GM21737 (cell line): ENCODE measurements at regions not wholly inside any gene's neighbourhood (a gene's known extent, or its start where the extent isn't known, plus 50 kb on each side); places are given as distances from the start of the nearest gene placed in this dataset.
A peak's percentile ranks its signal among the peaks of the same experiment; 100 is the strongest.

ENCODE experiments used
- ATAC-seq: cut with Tn5 transposase; IDR thresholded peaks from one replicate; pipeline ENCODE4 v1.9.1; 2021; ENCODE audit warnings: mild to moderate bottlenecking, moderate library complexity; ENCODE audit not compliant: unreplicated experiment

DNA sequence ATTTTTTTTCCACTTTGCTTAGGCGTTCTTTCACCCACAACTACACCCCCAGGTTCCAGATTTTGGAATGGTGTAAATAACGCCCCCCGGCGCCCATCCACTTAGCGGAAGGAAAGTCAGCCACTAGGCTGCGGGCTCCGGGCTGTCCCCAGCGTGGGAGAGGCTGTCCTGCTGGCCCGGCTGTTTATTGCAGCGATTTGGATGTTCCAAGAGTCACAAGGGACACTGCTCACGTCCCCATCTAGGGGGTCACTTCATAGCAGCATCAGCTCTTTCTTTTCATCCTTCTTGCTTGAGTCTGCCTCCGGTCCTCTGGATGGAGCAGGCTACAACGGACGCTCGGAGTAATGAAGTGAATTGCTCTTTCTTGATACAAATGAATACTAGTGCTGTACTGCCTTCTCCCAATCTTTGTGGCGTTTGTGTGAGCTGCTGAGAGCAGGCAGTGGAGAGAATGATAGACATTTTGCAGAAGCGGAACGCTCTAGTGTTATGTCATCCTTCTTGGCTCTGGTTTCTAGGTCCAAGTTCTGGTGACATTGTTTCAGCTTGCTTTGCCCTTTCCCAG lies 50.7 kb upstream of the PAIP2B start:
- ATAC-seq: no peak

DNA sequence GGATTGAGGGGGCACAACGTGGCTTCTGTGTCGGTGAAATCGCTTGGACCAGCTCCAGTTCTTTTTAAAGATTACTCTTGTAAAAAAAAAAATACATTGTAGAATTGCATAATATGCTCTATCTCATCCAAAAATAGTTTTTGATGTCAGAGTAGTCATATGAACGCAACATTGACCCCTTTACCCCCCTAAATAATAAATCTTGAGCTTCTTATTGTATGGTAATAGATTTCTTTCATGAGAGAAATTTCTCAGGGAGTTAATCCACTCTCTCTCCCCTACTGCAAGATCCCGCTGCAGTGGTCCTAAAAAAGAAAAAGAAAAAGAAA lies 50.2 kb upstream of the PAIP2B start:
- no peak for ATAC-seq

DNA sequence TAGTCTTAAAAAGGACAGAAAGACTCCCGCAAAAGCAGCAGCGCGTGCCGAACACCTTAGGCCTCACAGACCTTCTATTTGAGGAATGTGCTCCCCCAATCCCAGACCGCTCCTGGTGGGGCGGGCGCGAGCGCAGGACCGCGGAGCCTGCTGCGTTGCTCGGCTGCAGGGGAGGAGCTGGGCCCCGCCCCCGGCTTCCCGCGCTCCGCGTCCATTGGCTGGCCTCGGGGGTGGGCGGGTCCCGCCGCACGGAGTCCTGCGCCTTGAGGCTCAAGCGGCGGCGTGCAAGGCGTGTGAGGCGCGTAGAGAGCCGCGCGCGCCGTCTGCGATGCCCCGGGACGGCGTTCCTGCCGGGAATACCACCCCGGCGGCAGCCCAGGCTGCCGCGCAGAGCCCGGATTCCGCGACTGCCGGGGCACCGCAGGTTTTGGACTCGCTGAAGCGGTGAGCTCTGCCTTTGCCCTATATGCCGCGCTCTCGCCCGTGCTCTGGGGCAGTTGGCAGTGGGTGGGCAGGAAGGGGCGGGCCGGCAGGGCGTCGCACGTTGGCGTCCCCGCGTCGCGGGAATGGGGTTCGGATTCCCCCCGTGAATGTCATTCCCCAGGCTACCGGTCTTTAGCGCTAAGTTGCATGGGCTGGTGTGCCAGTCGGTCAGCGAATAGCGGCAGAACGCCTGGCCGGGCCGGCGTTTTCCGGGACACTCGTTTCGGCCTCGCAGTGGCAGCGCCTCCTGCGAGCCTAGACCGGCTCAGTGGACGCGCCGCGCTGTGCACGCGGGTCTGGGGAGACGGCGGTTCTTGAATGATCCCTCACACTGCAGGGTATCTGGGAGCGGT lies 49.6 kb upstream of the PAIP2B start:
- ATAC-seq: peak; percentile 99
